ENCODE measurements at regions not wholly inside any gene's neighbourhood (a gene's known extent, or its start where the extent isn't known, plus 50 kb on each side); places are given as distances from the start of the nearest gene placed in this dataset.

- DNase-seq, result no peak
These were observed 146.9 kb downstream of the TFEC start for GRCh38 chr7:115883629-115884028.

- no peak for DNase-seq
These were observed 149.1 kb downstream of the TFEC start for GRCh38 chr7:115881476-115881875.

GRCh38 chr7:115879171-115879570 is 151.4 kb downstream of the TFEC start:
- DNase-seq, result no peak

GRCh38 chr7:115869801-115870200 is 160.8 kb downstream of the TFEC start:
- no peak for DNase-seq

GRCh38 chr7:115869190-115869589 is 161.4 kb downstream of the TFEC start:
- no peak for DNase-seq

- DNase-seq, result no peak
These were observed 162.2 kb downstream of the TFEC start for GRCh38 chr7:115868369-115868768.

- peak; percentile 23 to 44 for DNase-seq
These were observed 166.5 kb downstream of the TFEC start for GRCh38 chr7:115864082-115864481.

GRCh38 chr7:115851291-115851690 is 179.3 kb downstream of the TFEC start:
- peak; percentile 44 to 60 for DNase-seq

- no peak for DNase-seq
These were observed 179.8 kb downstream of the TFEC start for GRCh38 chr7:115850774-115851173.

- no peak for DNase-seq
These were observed 185.7 kb downstream of the TFEC start for GRCh38 chr7:115844857-115845256.

- no peak for DNase-seq
These were observed 189.9 kb downstream of the TFEC start for GRCh38 chr7:115840702-115841101.

GRCh38 chr7:115838829-115839228 is 191.7 kb downstream of the TFEC start:
- no peak for DNase-seq

GRCh38 chr7:115831371-115831770 is 199.2 kb downstream of the TFEC start:
- peak; percentile 86 to 89 for DNase-seq

GRCh38 chr7:115827305-115828045 is 203.1 kb downstream of the TFEC start:
- DNase-seq, result no peak

GRCh38 chr7:115825456-115826115 is 205.0 kb downstream of the TFEC start:
- no peak for DNase-seq

GRCh38 chr7:115822801-115823200 is 207.8 kb downstream of the TFEC start:
- no peak for DNase-seq

GRCh38 chr7:115822380-115822779 is 208.2 kb downstream of the TFEC start:
- no peak for DNase-seq

GRCh38 chr7:115816318-115816974 is 214.1 kb downstream of the TFEC start:
- no peak for DNase-seq

GRCh38 chr7:115812794-115813193 is 217.8 kb downstream of the TFEC start:
- no peak for DNase-seq

- no peak for DNase-seq
These were observed 225.1 kb downstream of the TFEC start for GRCh38 chr7:115805458-115805857.

- no peak for DNase-seq
These were observed 228.1 kb downstream of the TFEC start for GRCh38 chr7:115802415-115802814.

GRCh38 chr7:115799430-115799829 is 231.1 kb downstream of the TFEC start:
- DNase-seq, result no peak

- DNase-seq, result no peak
These were observed 236.4 kb downstream of the TFEC start for GRCh38 chr7:115793958-115794702.

All from AML-193 (cell line).